ENCODE measurements at regions not wholly inside any gene's neighbourhood (a gene's known extent, or its start where the extent isn't known, plus 50 kb on each side); places are given as distances from the start of the nearest gene placed in this dataset.
"Not testable (repeated sequence)": the region's sequence is repeated elsewhere in the genome, so short reads cannot be mapped to it uniquely, and the experiment has no call there.

GRCh38 chr16:88145824-88146405, 194.7 kb downstream of the BANP start:
- not testable (repeated sequence) for DNase-seq (ENCODE audit: low read depth in 1 of 2, low spot score in 1 of 2)

DNA sequence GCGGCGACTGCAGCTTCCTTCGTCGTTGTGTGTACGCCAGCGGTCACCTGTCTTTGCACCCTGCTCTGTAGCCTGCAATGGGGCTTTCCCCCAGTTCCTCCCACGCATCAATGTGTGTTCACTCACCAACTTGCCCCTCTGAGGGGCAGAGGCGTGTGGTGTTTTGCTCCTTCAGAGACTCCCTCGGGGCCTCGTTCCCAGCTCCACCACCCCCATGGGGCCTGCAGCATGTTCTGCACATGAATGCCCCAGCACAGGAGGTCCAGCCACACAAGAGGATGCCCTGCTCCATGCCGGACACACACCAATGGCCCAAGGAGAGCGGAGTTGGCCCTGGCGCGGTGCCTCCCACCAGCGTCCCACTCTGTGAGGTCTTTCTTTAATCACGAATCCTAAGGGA, 196.8 kb downstream of the BANP start:
- DNase-seq (ENCODE audit: low read depth in 1 of 2, low spot score in 1 of 2): not testable (repeated sequence)

GRCh38 chr16:88148682-88149081, 197.4 kb downstream of the BANP start:
- DNase-seq (ENCODE audit: low read depth in 1 of 2, low spot score in 1 of 2): not testable (repeated sequence)

GRCh38 chr16:88149158-88149603, 197.9 kb downstream of the BANP start:
- not testable (repeated sequence) for DNase-seq (ENCODE audit: low read depth in 1 of 2, low spot score in 1 of 2)

GRCh38 chr16:88149663-88150062, 198.4 kb downstream of the BANP start:
- not testable (repeated sequence) for DNase-seq (ENCODE audit: low read depth in 1 of 2, low spot score in 1 of 2)

DNA sequence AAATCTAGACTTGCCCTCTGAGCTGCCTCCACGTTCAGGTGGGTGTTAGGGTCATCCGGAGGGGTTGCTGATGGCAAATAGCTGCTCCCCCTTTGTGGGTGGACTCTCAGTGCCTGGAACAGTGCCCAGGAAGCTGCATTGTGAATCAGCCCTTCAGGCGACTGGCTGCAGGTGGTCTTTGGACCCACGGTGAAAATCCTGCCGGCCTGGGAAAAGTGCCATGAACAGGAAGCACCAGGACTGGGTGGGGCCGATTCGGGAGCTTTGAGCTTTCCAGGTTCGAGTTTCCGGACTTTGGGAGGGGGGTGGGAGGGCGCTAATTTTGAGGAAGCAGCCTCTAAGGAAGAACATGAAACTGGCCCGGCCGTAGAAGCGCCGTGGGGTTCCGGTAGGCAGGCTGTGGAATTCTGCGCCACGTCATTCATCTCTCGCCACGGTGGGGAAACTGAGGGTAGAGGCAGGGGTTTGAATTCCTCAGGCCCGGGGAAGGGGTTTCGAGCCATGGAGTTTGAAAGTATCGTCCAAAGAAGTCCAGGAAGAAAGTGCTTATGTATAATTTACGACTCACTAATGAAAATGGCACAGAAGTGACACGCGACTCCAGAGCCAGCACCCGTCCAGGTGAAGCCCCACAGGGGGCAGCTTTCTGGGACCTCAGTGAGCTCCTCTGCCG, 199.4 kb downstream of the BANP start:
- DNase-seq (ENCODE audit: low read depth in 1 of 2, low spot score in 1 of 2): not testable (repeated sequence)

GRCh38 chr16:88151129-88151499, 199.9 kb downstream of the BANP start:
- not testable (repeated sequence) for DNase-seq (ENCODE audit: low read depth in 1 of 2, low spot score in 1 of 2)

GRCh38 chr16:88151859-88152843, 200.9 kb downstream of the BANP start:
- not testable (repeated sequence) for DNase-seq (ENCODE audit: low read depth in 1 of 2, low spot score in 1 of 2)

- DNase-seq (ENCODE audit: low read depth in 1 of 2, low spot score in 1 of 2): not testable (repeated sequence)
Observed at GRCh38 chr16:88152879-88153278, 201.6 kb downstream of the BANP start.

DNA sequence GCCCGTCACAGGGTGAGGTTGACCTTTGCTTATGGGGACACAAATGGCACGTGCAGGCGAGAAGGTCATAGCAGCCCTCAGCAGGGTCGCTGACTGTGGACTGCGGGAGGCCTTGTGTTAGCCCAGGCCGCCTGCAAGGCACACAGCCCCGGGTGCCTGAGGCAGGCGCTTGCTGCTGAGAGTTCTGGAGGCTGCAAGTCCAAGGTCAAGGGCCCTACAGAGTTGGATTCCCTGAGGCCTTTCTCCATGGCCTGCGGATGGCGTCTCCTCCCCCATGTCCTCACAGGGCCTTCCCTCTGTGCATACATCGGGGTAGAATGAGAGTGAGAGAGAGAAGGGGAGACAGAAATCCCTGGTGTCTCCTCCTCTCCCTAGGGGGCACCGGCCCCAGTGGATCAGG, 202.3 kb downstream of the BANP start:
- not testable (repeated sequence) for DNase-seq (ENCODE audit: low read depth in 1 of 2, low spot score in 1 of 2)

- not testable (repeated sequence) for DNase-seq (ENCODE audit: low read depth in 1 of 2, low spot score in 1 of 2)
Observed at GRCh38 chr16:88154886-88155285, 203.7 kb downstream of the BANP start.

GRCh38 chr16:88155681-88156080, 204.4 kb downstream of the BANP start:
- DNase-seq (ENCODE audit: low read depth in 1 of 2, low spot score in 1 of 2): not testable (repeated sequence)

- DNase-seq (ENCODE audit: low read depth in 1 of 2, low spot score in 1 of 2): not testable (repeated sequence)
Observed at GRCh38 chr16:88156640-88157283, 205.5 kb downstream of the BANP start.

GRCh38 chr16:88157686-88158085, 206.5 kb downstream of the BANP start:
- DNase-seq (ENCODE audit: low read depth in 1 of 2, low spot score in 1 of 2): not testable (repeated sequence)

DNA sequence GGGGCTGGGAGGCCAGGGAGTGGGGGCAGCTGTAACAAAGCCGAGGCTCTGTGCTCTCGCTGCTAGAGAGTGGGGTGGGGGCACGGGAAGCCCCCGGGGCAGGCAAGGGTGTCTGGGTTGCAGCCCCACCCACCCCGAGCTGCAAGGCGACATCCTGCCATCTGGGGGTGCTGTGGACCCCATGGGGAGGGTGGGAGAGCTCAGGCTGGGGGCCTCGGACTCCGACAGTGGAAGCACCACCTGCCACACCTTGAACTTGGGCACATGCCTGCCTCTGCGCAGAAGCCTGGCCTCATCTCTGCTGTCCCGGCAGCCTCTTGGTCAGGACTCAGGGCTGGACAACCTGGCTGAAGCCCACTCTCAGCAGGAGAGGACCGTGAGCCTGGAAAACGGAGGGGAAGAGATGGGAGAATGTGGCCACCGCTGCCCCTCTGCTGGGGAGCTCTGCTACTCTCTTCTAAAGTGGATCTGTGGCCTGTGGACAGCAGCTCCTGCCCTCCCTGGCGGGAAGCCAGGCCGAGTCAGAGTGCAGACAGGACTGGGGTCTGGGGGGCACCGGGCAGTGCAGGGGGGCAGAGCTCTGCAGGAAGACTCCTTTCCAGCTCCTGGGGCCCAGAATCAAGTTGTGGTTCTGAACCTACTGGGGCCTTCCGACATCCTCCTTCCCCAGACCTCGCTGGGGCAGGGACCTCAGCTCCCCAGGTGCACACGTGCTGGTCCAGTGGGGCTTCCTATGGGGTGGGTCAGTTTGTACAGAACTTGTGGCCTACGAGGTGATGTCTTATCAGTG, 207.2 kb downstream of the BANP start:
- DNase-seq (ENCODE audit: low read depth in 1 of 2, low spot score in 1 of 2): not testable (repeated sequence)

DNA sequence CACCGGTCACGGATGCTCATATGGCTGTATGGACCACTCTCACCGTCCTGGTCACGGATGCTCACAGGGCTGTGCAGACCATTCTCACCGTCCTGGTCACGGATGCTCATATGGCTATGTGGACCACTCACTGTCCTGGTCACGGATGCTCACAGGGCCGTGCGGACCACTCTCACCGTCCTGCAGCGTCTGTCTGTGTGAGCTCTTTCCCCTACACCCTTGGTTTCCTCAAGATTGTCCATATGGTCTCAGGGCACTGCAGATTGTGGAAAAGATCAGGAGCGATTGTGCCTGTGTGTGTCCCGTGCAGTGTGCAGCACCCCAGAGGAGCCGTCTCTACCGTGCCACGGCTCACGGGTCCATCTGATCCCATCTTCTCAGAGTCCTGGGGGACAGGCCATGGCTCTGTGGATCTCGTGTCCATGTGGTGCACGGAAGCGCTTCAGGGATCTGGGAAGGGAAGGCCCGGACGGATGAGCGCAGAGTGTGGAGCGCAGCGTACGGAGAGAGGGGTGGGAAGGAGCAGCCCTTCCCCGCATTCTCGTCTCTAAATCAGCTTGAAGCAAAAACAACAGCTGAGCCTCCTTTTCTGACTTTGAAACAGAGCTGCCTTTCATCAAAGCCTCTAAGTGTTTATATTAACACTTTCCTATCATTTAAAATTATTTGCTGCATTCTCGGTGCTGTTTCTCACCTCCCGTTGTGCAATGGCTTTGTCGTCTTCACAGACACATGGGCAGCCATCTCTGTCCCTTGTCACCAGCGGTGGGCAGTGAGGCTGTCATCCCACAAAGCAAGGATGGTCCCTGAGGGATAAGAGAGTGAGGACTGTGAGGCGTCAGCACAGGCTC, 208.0 kb downstream of the BANP start:
- DNase-seq (ENCODE audit: low read depth in 1 of 2, low spot score in 1 of 2): not testable (repeated sequence)

GRCh38 chr16:88159897-88160335, 208.7 kb downstream of the BANP start:
- not testable (repeated sequence) for DNase-seq (ENCODE audit: low read depth in 1 of 2, low spot score in 1 of 2)

DNA sequence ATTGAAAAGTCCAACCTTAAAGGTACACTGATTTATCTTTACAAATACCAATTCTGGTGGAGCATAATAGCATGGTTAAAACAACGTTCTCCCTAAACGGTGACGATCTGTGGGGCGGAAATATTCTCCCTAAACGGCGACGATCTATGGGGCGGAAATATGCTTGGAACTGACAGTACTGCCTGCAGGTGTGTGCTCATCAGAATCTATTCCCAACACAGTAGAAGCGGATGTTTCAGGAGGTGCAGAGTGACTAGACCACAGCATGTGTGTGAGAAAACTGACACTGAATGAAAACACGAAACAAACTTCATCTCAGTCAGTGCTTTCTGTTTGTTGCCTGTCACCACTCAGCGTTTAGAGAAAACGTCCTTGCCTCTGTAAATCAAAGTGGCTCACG, 210.0 kb downstream of the BANP start:
- not testable (repeated sequence) for DNase-seq (ENCODE audit: low read depth in 1 of 2, low spot score in 1 of 2)

DNA sequence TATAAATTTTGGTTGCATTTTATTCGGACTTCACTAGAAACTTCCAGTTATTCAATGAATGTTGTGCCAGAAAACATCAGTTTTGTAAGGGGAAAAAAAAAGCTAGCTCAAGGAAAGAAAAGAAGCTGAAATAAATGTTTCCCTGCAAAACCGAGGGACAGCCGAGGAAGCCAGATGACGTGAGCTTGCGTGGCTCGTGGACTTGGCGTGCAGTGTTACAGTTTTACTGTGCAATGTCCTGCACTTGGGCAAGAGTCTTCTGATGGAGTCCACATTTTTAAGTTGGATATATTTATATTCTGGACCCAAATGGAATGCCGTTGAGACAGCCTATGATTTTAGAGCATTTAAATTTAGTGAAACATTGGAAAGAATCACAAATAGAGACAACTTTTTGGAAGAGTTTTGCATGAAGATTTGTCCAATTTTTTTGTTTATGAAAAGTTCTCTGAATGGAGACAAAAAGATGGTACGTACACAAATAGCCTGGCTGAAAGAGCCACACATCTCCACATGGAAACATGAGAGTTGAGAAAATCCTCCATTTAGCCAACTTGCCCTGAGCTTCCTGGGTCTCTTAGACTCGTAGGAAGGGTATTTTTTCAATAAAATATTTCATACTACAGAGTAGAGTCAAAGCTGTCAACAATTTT, 210.5 kb downstream of the BANP start:
- DNase-seq (ENCODE audit: low read depth in 1 of 2, low spot score in 1 of 2): not testable (repeated sequence)
